C4-2B (cell line): ENCODE measurements at regions not wholly inside any gene's neighbourhood (a gene's known extent, or its start where the extent isn't known, plus 50 kb on each side); places are given as distances from the start of the nearest gene placed in this dataset.

Experiments used
- ZFX ChIP-seq: fragments of 450-650 bp; IDR thresholded peaks from 2 replicates; pipeline ENCODE4 v1.6.1; 2017
- TF ChIP-seq, protein P1 (sequence below): fragments of 450-650 bp; conservative IDR thresholded peaks from 2 replicates; pipeline ENCODE4 v1.5.1; 2017; ENCODE audit warnings: mild to moderate bottlenecking

- TF ChIP-seq, protein P1, sequence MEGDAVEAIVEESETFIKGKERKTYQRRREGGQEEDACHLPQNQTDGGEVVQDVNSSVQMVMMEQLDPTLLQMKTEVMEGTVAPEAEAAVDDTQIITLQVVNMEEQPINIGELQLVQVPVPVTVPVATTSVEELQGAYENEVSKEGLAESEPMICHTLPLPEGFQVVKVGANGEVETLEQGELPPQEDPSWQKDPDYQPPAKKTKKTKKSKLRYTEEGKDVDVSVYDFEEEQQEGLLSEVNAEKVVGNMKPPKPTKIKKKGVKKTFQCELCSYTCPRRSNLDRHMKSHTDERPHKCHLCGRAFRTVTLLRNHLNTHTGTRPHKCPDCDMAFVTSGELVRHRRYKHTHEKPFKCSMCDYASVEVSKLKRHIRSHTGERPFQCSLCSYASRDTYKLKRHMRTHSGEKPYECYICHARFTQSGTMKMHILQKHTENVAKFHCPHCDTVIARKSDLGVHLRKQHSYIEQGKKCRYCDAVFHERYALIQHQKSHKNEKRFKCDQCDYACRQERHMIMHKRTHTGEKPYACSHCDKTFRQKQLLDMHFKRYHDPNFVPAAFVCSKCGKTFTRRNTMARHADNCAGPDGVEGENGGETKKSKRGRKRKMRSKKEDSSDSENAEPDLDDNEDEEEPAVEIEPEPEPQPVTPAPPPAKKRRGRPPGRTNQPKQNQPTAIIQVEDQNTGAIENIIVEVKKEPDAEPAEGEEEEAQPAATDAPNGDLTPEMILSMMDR = no peak
- TF ChIP-seq ZFX = no peak
Observed at GRCh38 chr18:78140294-78140693, 839.3 kb upstream of the SALL3 start.
